Natural killer cell (primary cell): ENCODE measurements at regions not wholly inside any gene's neighbourhood (a gene's known extent, or its start where the extent isn't known, plus 50 kb on each side); places are given as distances from the start of the nearest gene placed in this dataset.

Experiments
- ATAC-seq, 3 donors: fragments of 150-1000 bp in 2 of 3; fragments of 200-7000 bp in 1 of 3; cut with Tn5 transposase; 1 replicate in 1 of 3; 2 replicates in 2 of 3; pipeline ENCODE4 v1.10.0; 2021; ENCODE audit warnings: mild to moderate bottlenecking in 2 of 3, moderate library complexity in 2 of 3
- DNase-seq, 2 donors: peaks; one replicate each; pipeline versions ENCODE4 v3.0.0 to v3.0.0-alpha.2; 2013 to 2021; ENCODE audit warnings: mixed read lengths in 1 of 2
- H3K27ac ChIP-seq: one replicate; pipeline ENCODE4 v1.5.1; 2013; ENCODE audit warnings: mild to moderate bottlenecking, low read length
- H3K27me3 ChIP-seq: one replicate; pipeline ENCODE4 v1.6.1; 2013; ENCODE audit warnings: low read length; ENCODE audit not compliant: control insufficient read depth, insufficient read depth
- H3K36me3 ChIP-seq: one replicate; pipeline ENCODE4 v1.6.1; 2013; ENCODE audit warnings: low read length; ENCODE audit not compliant: control insufficient read depth, insufficient read depth
- H3K4me1 ChIP-seq: one replicate; pipeline ENCODE4 v1.6.1; 2013; ENCODE audit warnings: low read length; ENCODE audit not compliant: control insufficient read depth, insufficient read depth
- H3K4me3 ChIP-seq: one replicate; pipeline ENCODE4 v1.5.1; 2013; ENCODE audit warnings: low read length
- H3K9me3 ChIP-seq: one replicate; pipeline ENCODE4 v1.6.1; 2013; ENCODE audit warnings: low read length; ENCODE audit not compliant: control insufficient read depth, insufficient read depth
- H3K27ac Mint-ChIP-seq, 2 donors: one replicate each; pipeline ENCODE4 v1.8.0; 2022; ENCODE audit warnings: mild to moderate bottlenecking in 2 of 2, mixed read lengths in 2 of 2, moderate library complexity in 1 of 2
- H3K27me3 Mint-ChIP-seq, 2 donors: one replicate each; pipeline ENCODE4 v1.8.0; 2022; ENCODE audit warnings: low read depth in 2 of 2, mixed read lengths in 2 of 2
- H3K36me3 Mint-ChIP-seq: one replicate; pipeline ENCODE4 v1.8.0; 2022; ENCODE audit warnings: mixed read lengths
- H3K4me1 Mint-ChIP-seq, 2 donors: one replicate each; pipeline ENCODE4 v1.8.0; 2022; ENCODE audit warnings: mixed read lengths in 2 of 2
- H3K4me3 Mint-ChIP-seq: one replicate; pipeline ENCODE4 v1.8.0; 2022; ENCODE audit warnings: mild to moderate bottlenecking, moderate library complexity, mixed read lengths
- H3K9me3 Mint-ChIP-seq, 2 donors: one replicate each; pipeline ENCODE4 v1.8.0; 2022; ENCODE audit warnings: mixed read lengths in 2 of 2
- CTCF ChIP-seq: fragments of 200-600 bp; IDR thresholded peaks from one replicate; pipeline ENCODE4 v1.8.0; 2022; ENCODE audit warnings: antibody characterized with exemption
- WGBS: methylation state at CpG from one replicate; pipeline ENCODE4 v1.1.7; 2013; ENCODE audit warnings: missing lambda C conversion rate; ENCODE audit not compliant: insufficient coverage; 5-methylcytosine and 5-hydroxymethylcytosine counted together
- intact Hi-C: fragments of 100-400 bp; cut with micrococcal nuclease; formaldehyde crosslinking; loops from one replicate; pipeline ENCODE4 v1.14.2; 2022

GRCh38 chr4:10184041-10184440 lies 67.4 kb upstream of the WDR1 start:
- H3K4me3 ChIP-seq: no peak overlapping the region
- ATAC-seq (no peak), DNase-seq (no peak)
- Mint-ChIP-seq H3K27ac (peak overlapping the region; percentile 24 to 44), H3K4me1 (peaks cover 37 to 44% of the 10 kb centered on the region in 2 donors), H3K36me3 (no peaks in the 10 kb centered on the region), H3K4me3 (no peak overlapping the region), H3K27me3 (no peaks in the 10 kb centered on the region), H3K9me3 (peaks cover 0 to 3% of the 10 kb centered on the region in 2 donors)
- TF ChIP-seq CTCF: no peak
- no peaks in the 10 kb centered on the region for H3K36me3 ChIP-seq
- no peaks in the 10 kb centered on the region for H3K27me3 ChIP-seq
- no peak overlapping the region for H3K27ac ChIP-seq
- H3K9me3 ChIP-seq: no peaks in the 10 kb centered on the region
- intact Hi-C loops: no loop called here
- H3K4me1 ChIP-seq: peaks cover 23% of the 10 kb centered on the region
- WGBS: 70% methylated on average over 3 of the region's 5 CpGs

- WGBS: 11% methylated on average over 1 of the region's 1 CpG
Measured at GRCh38 chr4:10183462-10183861, 66.9 kb upstream of the WDR1 start.

GRCh38 chr4:10182446-10183424 lies 66.1 kb upstream of the WDR1 start:
- Mint-ChIP-seq H3K9me3 (peaks cover 0 to 3% of the 10 kb centered on the region in 2 donors), H3K27ac (peak overlapping the region; percentile 24 to 44), H3K4me3 (peak overlapping the region; percentile 58), H3K4me1 (peaks cover 37 to 44% of the 10 kb centered on the region in 2 donors), H3K36me3 (no peaks in the 10 kb centered on the region), H3K27me3 (no peaks in the 10 kb centered on the region)
- Histone ChIP-seq H3K9me3 (no peaks in the 10 kb centered on the region), H3K27ac (no peak overlapping the region), H3K27me3 (no peaks in the 10 kb centered on the region), H3K36me3 (no peaks in the 10 kb centered on the region), H3K4me3 (no peak overlapping the region), H3K4me1 (peaks cover 23% of the 10 kb centered on the region)
- intact Hi-C loops: no loop called here
- DNase-seq: no peak
- no peak for TF ChIP-seq CTCF
- WGBS: 75% methylated on average over 4 of the region's 6 CpGs
- peak in 2 of 3 donors; percentile 14 to 22 for ATAC-seq

More at GRCh38 chr4:10183462-10183861, 66.9 kb upstream of the WDR1 start:
- no peaks in the 10 kb centered on the region for H3K27me3 Mint-ChIP-seq
- H3K36me3 Mint-ChIP-seq: no peaks in the 10 kb centered on the region
- no peaks in the 10 kb centered on the region for H3K9me3 ChIP-seq
- peak overlapping the region; percentile 43 for H3K4me3 Mint-ChIP-seq
- H3K4me1 Mint-ChIP-seq: peaks cover 37 to 44% of the 10 kb centered on the region in 2 donors
- intact Hi-C loops: no loop called here
- H3K4me3 ChIP-seq: no peak overlapping the region
- H3K27me3 ChIP-seq: no peaks in the 10 kb centered on the region
- H3K27ac Mint-ChIP-seq: peak overlapping the region; percentile 24 to 44
- no peak overlapping the region for H3K27ac ChIP-seq
- peaks cover 0 to 3% of the 10 kb centered on the region in 2 donors for H3K9me3 Mint-ChIP-seq
- H3K36me3 ChIP-seq: no peaks in the 10 kb centered on the region
- TF ChIP-seq CTCF: no peak
- H3K4me1 ChIP-seq: peaks cover 23% of the 10 kb centered on the region
- peak; percentile 54 to 73 (median 63) for ATAC-seq
- DNase-seq: peak in 1 of 2 donors; percentile 10
